ENCODE measurements at regions not wholly inside any gene's neighbourhood (a gene's known extent, or its start where the extent isn't known, plus 50 kb on each side); places are given as distances from the start of the nearest gene placed in this dataset.

- no peak for TF ChIP-seq CTCF (IDR thresholded peaks at IDR 0.05; ENCODE audit: low read depth)
These were observed 730.9 kb upstream of the PRMT6 start for GRCh38 chr1:106325600-106325999.

- TF ChIP-seq CTCF (IDR thresholded peaks at IDR 0.05; ENCODE audit: low read depth) = no peak
These were observed 712.0 kb upstream of the PRMT6 start for GRCh38 chr1:106344494-106344893.

GRCh38 chr1:106360252-106360651, 696.2 kb upstream of the PRMT6 start:
- TF ChIP-seq CTCF (IDR thresholded peaks at IDR 0.05; ENCODE audit: low read depth) = no peak

- TF ChIP-seq CTCF (IDR thresholded peaks at IDR 0.05; ENCODE audit: low read depth) = no peak
These were observed 689.7 kb upstream of the PRMT6 start for GRCh38 chr1:106366627-106367319.

- TF ChIP-seq CTCF (IDR thresholded peaks at IDR 0.05; ENCODE audit: low read depth) = no peak
These were observed 678.2 kb upstream of the PRMT6 start for GRCh38 chr1:106378261-106378660.

- no peak for TF ChIP-seq CTCF (IDR thresholded peaks at IDR 0.05; ENCODE audit: low read depth)
These were observed 675.7 kb upstream of the PRMT6 start for GRCh38 chr1:106380772-106381171.

GRCh38 chr1:106393046-106393445, 663.4 kb upstream of the PRMT6 start:
- no peak for TF ChIP-seq CTCF (IDR thresholded peaks at IDR 0.05; ENCODE audit: low read depth)
